OCI-LY1 (cell line): ENCODE measurements at regions not wholly inside any gene's neighbourhood (a gene's known extent, or its start where the extent isn't known, plus 50 kb on each side); places are given as distances from the start of the nearest gene placed in this dataset.

Source experiments
- CTCF ChIP-seq: fragments of 200-600 bp; sonication (generic), shearing (Covaris generic); IDR thresholded peaks from 2 replicates; pipeline ENCODE4 v1.5.1; 2017; ENCODE audit warnings: mild to moderate bottlenecking, antibody characterized with exemption, low read length, moderate library complexity, mixed read lengths
- EZH2 ChIP-seq: fragments of 200-600 bp; sonication (generic), shearing (Covaris generic); IDR thresholded peaks from 2 replicates; pipeline ENCODE4 v1.8.0; 2017; ENCODE audit warnings: borderline replicate concordance, mixed run types, mild to moderate bottlenecking, antibody characterized with exemption, low read length, moderate library complexity, mixed read lengths

- TF ChIP-seq CTCF (no peak), EZH2 (no peak)
Measured at GRCh38 chr14:41362139-41362538, 244.5 kb upstream of the LRFN5 start.
